ENCODE measurements at regions not wholly inside any gene's neighbourhood (a gene's known extent, or its start where the extent isn't known, plus 50 kb on each side); places are given as distances from the start of the nearest gene placed in this dataset.

DNA sequence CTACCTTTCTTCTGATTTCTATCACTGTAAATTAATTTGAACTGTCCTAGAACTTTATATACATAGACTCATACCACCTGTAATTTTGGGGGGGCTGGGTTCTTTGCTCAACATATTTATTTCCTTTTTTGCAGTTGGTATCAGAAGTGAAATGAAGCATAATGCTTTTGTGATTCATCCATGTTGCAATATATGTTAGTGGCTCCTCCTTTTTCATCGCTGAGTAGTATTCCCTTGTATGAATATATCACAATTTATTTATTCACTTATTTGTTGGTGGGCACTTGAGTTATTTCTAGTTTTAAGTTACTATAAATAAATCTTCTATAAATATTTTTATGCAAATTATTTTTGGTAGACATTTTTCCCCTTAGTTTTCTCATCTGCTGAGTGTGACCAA, 336.4 kb downstream of the HS3ST3B1 start:
- H3K27me3 ChIP-seq (ENCODE audit: control insufficient read depth, insufficient read depth, low read length), result no peaks in the 10 kb centered on the region
- no peak overlapping the region for H3K9ac ChIP-seq (ENCODE audit: low read length)
- H3K9me3 ChIP-seq (ENCODE audit: control insufficient read depth, insufficient read depth, low read depth, low read length), result no peaks in the 10 kb centered on the region; the same call in 1 of the 2 replicates
- H3K4me3 ChIP-seq (ENCODE audit: low read depth, low read length), result no peak overlapping the region
- no peaks in the 10 kb centered on the region for H3K36me3 ChIP-seq (ENCODE audit: control insufficient read depth, insufficient read depth, low read length)
- no peak overlapping the region for H3K27ac ChIP-seq (ENCODE audit: low read depth, low read length)
- H3K4me1 ChIP-seq (ENCODE audit: control insufficient read depth, insufficient read depth, low read length), result no peaks in the 10 kb centered on the region

DNA sequence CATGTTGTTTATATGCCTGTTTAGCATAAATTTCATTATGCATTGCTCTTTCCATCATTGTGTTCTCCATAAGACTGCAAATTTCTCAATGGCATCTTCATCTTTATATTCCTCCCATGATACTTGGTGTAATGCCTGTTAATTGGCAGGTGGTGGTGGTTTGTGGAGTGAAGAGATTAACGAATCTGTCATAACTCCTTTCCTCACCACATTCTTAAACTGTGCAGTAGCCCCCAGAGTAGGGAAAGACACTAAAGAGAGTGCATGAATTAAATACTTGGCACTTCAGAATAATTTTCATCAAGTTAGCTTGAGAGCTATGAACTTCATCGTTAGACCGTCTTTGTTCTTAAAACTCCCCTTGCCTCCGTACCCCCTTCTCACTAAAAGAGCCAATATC, 329.7 kb downstream of the HS3ST3B1 start:
- Histone ChIP-seq H3K9me3 (ENCODE audit: control insufficient read depth, insufficient read depth, low read depth, low read length) (no peaks in the 10 kb centered on the region; the same call in 1 of the 2 replicates), H3K27ac (ENCODE audit: low read depth, low read length) (no peak overlapping the region), H3K9ac (ENCODE audit: low read length) (no peak overlapping the region), H3K27me3 (ENCODE audit: control insufficient read depth, insufficient read depth, low read length) (no peaks in the 10 kb centered on the region), H3K36me3 (ENCODE audit: control insufficient read depth, insufficient read depth, low read length) (no peaks in the 10 kb centered on the region), H3K4me3 (ENCODE audit: low read depth, low read length) (no peak overlapping the region), H3K4me1 (ENCODE audit: control insufficient read depth, insufficient read depth, low read length) (no peaks in the 10 kb centered on the region)

DNA sequence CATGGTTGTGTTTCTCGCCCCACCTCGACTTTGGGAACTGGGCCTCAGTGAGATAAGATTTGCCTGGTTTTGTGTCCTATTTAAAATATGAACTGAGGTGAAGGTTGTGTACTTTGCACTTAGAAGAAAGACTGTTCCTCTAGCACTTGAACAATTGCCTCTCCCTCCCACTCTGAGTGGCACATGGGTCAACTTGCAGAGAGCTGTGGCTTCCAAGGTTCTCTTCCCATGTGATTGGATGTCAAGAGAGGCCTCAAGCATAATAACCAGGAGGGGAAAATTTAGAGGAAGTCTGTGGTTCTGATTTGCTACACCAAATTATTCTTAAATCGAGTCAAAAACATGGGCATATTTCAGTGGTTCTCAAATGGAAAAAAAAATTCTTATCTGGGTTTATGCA, 329.2 kb downstream of the HS3ST3B1 start:
- H3K4me3 ChIP-seq (ENCODE audit: low read depth, low read length), result no peak overlapping the region
- no peak overlapping the region for H3K9ac ChIP-seq (ENCODE audit: low read length)
- no peak overlapping the region for H3K27ac ChIP-seq (ENCODE audit: low read depth, low read length)
- no peaks in the 10 kb centered on the region for H3K4me1 ChIP-seq (ENCODE audit: control insufficient read depth, insufficient read depth, low read length)
- H3K9me3 ChIP-seq (ENCODE audit: control insufficient read depth, insufficient read depth, low read depth, low read length), result no peaks in the 10 kb centered on the region; the same call in 1 of the 2 replicates
- no peaks in the 10 kb centered on the region for H3K27me3 ChIP-seq (ENCODE audit: control insufficient read depth, insufficient read depth, low read length)
- no peaks in the 10 kb centered on the region for H3K36me3 ChIP-seq (ENCODE audit: control insufficient read depth, insufficient read depth, low read length)

DNA sequence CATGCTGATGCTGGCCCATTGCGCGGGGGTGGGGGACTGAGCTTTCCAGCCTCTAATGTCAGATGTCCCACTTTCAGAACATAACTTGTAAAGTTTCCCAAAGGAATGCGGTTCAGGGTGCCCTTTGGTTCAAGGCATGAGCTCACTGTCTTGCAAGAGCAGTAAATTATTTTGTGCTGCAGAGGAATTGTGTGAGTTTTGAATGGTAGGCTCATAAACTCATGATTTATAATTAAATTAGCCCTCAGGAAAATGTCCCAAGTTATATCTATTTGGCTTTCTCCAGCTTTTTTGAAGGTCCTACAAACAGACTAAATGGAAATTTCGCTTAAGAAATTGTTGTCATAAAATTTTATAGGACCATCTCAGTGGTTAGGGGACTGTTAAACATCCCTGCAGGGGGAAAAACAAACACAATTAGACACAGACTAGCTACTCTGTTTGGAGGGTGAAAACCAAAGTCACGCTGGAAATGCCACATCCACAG, 321.8 kb downstream of the HS3ST3B1 start:
- Histone ChIP-seq H3K9ac (ENCODE audit: low read length) (no peak overlapping the region), H3K4me3 (ENCODE audit: low read depth, low read length) (no peak overlapping the region), H3K36me3 (ENCODE audit: control insufficient read depth, insufficient read depth, low read length) (no peaks in the 10 kb centered on the region), H3K27me3 (ENCODE audit: control insufficient read depth, insufficient read depth, low read length) (no peaks in the 10 kb centered on the region), H3K4me1 (ENCODE audit: control insufficient read depth, insufficient read depth, low read length) (peaks cover 11% of the 10 kb centered on the region), H3K27ac (ENCODE audit: low read depth, low read length) (no peak overlapping the region), H3K9me3 (ENCODE audit: control insufficient read depth, insufficient read depth, low read depth, low read length) (no peaks in the 10 kb centered on the region)

DNA sequence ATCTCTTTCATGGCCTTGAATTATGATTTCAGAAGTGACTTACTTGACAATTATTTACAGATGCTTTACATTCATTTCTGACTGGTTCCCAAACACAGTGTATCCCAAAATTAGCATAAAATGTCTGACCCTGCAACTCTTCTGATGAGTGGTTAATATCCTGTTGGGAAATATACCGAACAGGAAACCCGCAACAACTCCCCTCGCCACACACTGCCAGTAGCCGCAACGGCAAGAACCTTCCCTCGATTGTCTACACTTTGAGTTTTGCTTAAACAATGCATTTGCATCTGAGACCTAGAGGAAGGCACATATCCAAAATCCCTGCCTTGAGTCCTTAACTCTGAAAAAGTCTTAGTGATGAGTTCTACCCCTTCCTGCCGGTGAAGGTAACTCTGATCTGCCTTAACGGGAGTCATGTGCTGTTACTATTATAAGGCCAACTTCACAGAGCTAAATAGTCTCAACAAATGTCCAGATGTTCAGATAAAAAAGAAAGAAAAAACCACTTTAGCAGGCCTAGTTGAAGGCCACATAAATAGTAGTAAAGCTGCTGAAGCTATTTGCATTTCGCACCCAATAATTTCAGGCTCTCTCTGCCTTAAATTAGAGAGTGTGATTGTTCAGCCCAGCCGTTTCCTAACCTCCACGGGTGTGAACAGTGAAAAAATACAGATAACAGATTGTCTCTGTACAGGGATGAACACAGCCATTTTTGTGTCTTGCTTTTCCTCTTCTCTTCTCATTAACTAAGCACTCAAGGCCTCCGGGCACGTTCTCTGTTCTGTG, 321.1 kb downstream of the HS3ST3B1 start:
- H3K9ac ChIP-seq (ENCODE audit: low read length), result no peak overlapping the region
- H3K9me3 ChIP-seq (ENCODE audit: control insufficient read depth, insufficient read depth, low read depth, low read length), result no peaks in the 10 kb centered on the region
- H3K36me3 ChIP-seq (ENCODE audit: control insufficient read depth, insufficient read depth, low read length), result no peaks in the 10 kb centered on the region
- peaks cover 11% of the 10 kb centered on the region for H3K4me1 ChIP-seq (ENCODE audit: control insufficient read depth, insufficient read depth, low read length)
- no peaks in the 10 kb centered on the region for H3K27me3 ChIP-seq (ENCODE audit: control insufficient read depth, insufficient read depth, low read length)
- H3K4me3 ChIP-seq (ENCODE audit: low read depth, low read length), result no peak overlapping the region
- no peak overlapping the region for H3K27ac ChIP-seq (ENCODE audit: low read depth, low read length)

- Histone ChIP-seq H3K4me1 (ENCODE audit: control insufficient read depth, insufficient read depth, low read length) (peaks cover 11% of the 10 kb centered on the region), H3K36me3 (ENCODE audit: control insufficient read depth, insufficient read depth, low read length) (no peaks in the 10 kb centered on the region), H3K9ac (ENCODE audit: low read length) (no peak overlapping the region), H3K27me3 (ENCODE audit: control insufficient read depth, insufficient read depth, low read length) (no peaks in the 10 kb centered on the region), H3K9me3 (ENCODE audit: control insufficient read depth, insufficient read depth, low read depth, low read length) (no peaks in the 10 kb centered on the region), H3K4me3 (ENCODE audit: low read depth, low read length) (no peak overlapping the region), H3K27ac (ENCODE audit: low read depth, low read length) (no peak overlapping the region)
Observed at GRCh38 chr17:14619821-14620220, 318.9 kb downstream of the HS3ST3B1 start.

- Histone ChIP-seq H3K27me3 (ENCODE audit: control insufficient read depth, insufficient read depth, low read length) (no peaks in the 10 kb centered on the region), H3K9me3 (ENCODE audit: control insufficient read depth, insufficient read depth, low read depth, low read length) (peaks cover 2% of the 10 kb centered on the region; the same call in 1 of the 2 replicates), H3K27ac (ENCODE audit: low read depth, low read length) (no peak overlapping the region), H3K9ac (ENCODE audit: low read length) (no peak overlapping the region), H3K4me1 (ENCODE audit: control insufficient read depth, insufficient read depth, low read length) (no peaks in the 10 kb centered on the region), H3K36me3 (ENCODE audit: control insufficient read depth, insufficient read depth, low read length) (no peaks in the 10 kb centered on the region), H3K4me3 (ENCODE audit: low read depth, low read length) (no peak overlapping the region)
Observed at GRCh38 chr17:14616528-14616927, 315.6 kb downstream of the HS3ST3B1 start.

GRCh38 chr17:14605267-14605599, 304.4 kb downstream of the HS3ST3B1 start:
- Histone ChIP-seq H3K4me1 (ENCODE audit: control insufficient read depth, insufficient read depth, low read length) (no peaks in the 10 kb centered on the region), H3K9ac (ENCODE audit: low read length) (no peak overlapping the region), H3K27ac (ENCODE audit: low read depth, low read length) (no peak overlapping the region), H3K36me3 (ENCODE audit: control insufficient read depth, insufficient read depth, low read length) (no peaks in the 10 kb centered on the region), H3K9me3 (ENCODE audit: control insufficient read depth, insufficient read depth, low read depth, low read length) (no peaks in the 10 kb centered on the region), H3K4me3 (ENCODE audit: low read depth, low read length) (no peak overlapping the region), H3K27me3 (ENCODE audit: control insufficient read depth, insufficient read depth, low read length) (no peaks in the 10 kb centered on the region)

DNA sequence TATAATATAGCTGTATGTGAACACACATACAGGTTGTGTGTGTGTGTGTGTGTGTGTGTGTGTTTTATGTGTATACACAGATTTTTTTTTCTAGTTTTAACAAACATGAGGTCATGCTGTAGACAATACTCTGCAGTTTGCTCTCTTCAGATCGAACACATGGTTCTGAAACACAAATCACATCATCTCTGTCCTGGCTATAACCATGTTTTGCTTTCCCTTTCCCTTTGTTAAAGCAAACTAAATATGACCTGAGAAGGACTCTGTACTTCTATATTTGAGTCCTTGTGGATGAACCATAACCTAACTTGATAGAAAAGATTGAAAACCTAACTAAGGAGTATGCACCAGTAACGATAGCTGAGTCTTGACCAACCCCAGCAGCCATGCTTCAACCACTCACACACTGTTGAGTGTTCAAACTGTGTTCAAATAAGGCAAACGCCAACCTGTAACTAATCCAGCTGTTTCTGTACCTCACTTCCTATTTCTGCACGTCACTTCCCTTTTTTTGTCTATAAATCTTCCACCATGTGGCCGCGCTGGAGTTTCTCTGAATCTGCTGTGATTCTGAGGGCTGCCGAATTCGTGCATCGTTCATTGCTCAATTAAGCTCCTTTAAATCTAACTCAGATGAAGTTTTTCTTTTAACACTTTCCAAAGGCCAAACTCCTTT, 303.8 kb downstream of the HS3ST3B1 start:
- Histone ChIP-seq H3K27me3 (ENCODE audit: control insufficient read depth, insufficient read depth, low read length) (no peaks in the 10 kb centered on the region), H3K9me3 (ENCODE audit: control insufficient read depth, insufficient read depth, low read depth, low read length) (no peaks in the 10 kb centered on the region), H3K36me3 (ENCODE audit: control insufficient read depth, insufficient read depth, low read length) (no peaks in the 10 kb centered on the region), H3K27ac (ENCODE audit: low read depth, low read length) (no peak overlapping the region), H3K9ac (ENCODE audit: low read length) (no peak overlapping the region), H3K4me1 (ENCODE audit: control insufficient read depth, insufficient read depth, low read length) (no peaks in the 10 kb centered on the region), H3K4me3 (ENCODE audit: low read depth, low read length) (no peak overlapping the region)

- Histone ChIP-seq H3K4me3 (ENCODE audit: low read depth, low read length) (no peak overlapping the region), H3K27ac (ENCODE audit: low read depth, low read length) (no peak overlapping the region), H3K36me3 (ENCODE audit: control insufficient read depth, insufficient read depth, low read length) (no peaks in the 10 kb centered on the region), H3K4me1 (ENCODE audit: control insufficient read depth, insufficient read depth, low read length) (no peaks in the 10 kb centered on the region), H3K27me3 (ENCODE audit: control insufficient read depth, insufficient read depth, low read length) (no peaks in the 10 kb centered on the region), H3K9me3 (ENCODE audit: control insufficient read depth, insufficient read depth, low read depth, low read length) (no peaks in the 10 kb centered on the region), H3K9ac (ENCODE audit: low read length) (no peak overlapping the region)
Observed at GRCh38 chr17:14596224-14596623, 295.3 kb downstream of the HS3ST3B1 start.

DNA sequence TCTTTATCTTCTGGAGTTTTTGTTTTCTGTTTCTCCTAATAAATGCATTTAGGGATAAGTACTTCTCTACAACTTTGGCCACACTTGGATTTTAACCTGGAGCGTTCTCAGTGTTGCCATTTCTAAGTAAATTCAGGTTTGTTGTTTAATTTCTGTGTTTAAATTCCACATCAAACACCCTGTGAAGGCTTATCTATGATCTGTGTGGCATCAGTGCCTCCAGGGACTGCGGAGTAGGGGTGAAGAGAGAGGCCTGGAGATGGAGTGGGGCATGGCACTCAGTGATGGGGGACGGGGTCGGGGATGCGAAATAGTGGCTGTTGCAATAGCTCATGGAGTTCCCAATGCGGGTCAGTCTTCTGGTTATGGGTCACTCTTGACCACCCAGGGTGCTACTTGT, 294.8 kb downstream of the HS3ST3B1 start:
- Histone ChIP-seq H3K27me3 (ENCODE audit: control insufficient read depth, insufficient read depth, low read length) (no peaks in the 10 kb centered on the region), H3K4me1 (ENCODE audit: control insufficient read depth, insufficient read depth, low read length) (no peaks in the 10 kb centered on the region), H3K9ac (ENCODE audit: low read length) (no peak overlapping the region), H3K36me3 (ENCODE audit: control insufficient read depth, insufficient read depth, low read length) (no peaks in the 10 kb centered on the region), H3K9me3 (ENCODE audit: control insufficient read depth, insufficient read depth, low read depth, low read length) (no peaks in the 10 kb centered on the region), H3K4me3 (ENCODE audit: low read depth, low read length) (no peak overlapping the region), H3K27ac (ENCODE audit: low read depth, low read length) (no peak overlapping the region)
